Fibroblast of the aortic adventitia (primary cell): ENCODE measurements at regions not wholly inside any gene's neighbourhood (a gene's known extent, or its start where the extent isn't known, plus 50 kb on each side); places are given as distances from the start of the nearest gene placed in this dataset.

Source experiments
- DNase-seq: peaks from one replicate; pipeline ENCODE4 v3.0.0-alpha.2; 2010; ENCODE audit warnings: low read depth
- H3K4me3 ChIP-seq: 2 replicates; pipeline ENCODE4 v1.5.1; 2011; ENCODE audit warnings: low read depth, mild to moderate bottlenecking, control low read depth, low read length, moderate library complexity
- TF ChIP-seq, protein P1 (sequence below): IDR thresholded peaks from 2 replicates; pipeline ENCODE4 v1.5.1; 2011; ENCODE audit warnings: mild to moderate bottlenecking, low read length, control low read depth, inconsistent platforms; ENCODE audit not compliant: insufficient read depth

DNA sequence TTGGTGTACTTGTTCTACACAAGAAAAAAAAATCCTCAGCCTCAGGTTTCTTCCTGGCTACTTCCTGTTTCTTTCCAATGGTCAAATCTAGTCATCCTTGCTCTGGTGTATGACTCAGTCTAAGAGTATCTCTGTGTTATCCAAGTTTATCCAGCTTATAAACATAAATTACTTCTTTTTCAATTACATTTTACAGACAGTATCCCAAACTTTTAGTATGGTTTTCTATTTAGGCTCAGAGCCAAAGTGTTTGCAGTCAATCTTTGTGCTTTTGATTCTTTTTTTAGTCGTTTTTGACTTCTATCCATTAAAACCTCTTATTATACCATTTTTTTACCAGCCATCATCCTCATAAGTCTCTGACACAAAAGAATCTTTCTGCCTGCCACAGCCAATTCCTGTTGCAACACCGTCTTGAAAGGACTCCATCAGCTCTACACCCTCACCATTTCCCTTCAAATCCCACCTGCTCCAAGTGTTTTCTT is 294.6 kb downstream of the PTEN start:
- peak; percentile 93 for DNase-seq
- TF ChIP-seq, protein P1, sequence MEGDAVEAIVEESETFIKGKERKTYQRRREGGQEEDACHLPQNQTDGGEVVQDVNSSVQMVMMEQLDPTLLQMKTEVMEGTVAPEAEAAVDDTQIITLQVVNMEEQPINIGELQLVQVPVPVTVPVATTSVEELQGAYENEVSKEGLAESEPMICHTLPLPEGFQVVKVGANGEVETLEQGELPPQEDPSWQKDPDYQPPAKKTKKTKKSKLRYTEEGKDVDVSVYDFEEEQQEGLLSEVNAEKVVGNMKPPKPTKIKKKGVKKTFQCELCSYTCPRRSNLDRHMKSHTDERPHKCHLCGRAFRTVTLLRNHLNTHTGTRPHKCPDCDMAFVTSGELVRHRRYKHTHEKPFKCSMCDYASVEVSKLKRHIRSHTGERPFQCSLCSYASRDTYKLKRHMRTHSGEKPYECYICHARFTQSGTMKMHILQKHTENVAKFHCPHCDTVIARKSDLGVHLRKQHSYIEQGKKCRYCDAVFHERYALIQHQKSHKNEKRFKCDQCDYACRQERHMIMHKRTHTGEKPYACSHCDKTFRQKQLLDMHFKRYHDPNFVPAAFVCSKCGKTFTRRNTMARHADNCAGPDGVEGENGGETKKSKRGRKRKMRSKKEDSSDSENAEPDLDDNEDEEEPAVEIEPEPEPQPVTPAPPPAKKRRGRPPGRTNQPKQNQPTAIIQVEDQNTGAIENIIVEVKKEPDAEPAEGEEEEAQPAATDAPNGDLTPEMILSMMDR = no peak
- H3K4me3 ChIP-seq = no peak overlapping the region

DNA sequence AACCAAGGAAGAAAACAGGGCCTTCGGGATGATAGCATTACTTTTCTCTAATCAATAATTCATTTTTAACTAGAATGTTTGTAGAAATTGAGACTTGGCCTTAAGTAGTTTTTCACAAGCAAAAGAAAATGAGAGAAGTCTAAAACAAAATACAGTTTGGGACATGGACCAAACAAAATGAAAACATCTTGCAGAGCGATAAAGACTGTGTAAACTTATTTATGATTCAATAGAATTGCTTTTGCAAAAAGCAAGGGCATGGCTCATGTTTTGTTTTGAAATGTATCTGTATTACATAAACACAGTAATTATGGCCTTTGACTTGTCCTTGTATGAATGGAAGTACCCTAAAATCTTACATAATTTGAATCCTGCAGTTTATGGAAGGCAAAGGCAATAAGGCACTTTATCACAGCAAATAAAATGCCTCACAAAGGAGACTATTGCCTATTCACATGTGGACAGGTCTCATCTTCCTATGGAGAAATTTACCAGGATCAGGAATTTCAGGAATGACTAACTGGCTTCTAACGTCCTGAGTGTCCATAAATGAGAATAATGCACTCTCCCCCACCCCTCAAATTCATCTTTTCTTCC is 295.2 kb downstream of the PTEN start:
- no peak overlapping the region for H3K4me3 ChIP-seq
- DNase-seq = no peak
- TF ChIP-seq, protein P1 = no peak

DNA sequence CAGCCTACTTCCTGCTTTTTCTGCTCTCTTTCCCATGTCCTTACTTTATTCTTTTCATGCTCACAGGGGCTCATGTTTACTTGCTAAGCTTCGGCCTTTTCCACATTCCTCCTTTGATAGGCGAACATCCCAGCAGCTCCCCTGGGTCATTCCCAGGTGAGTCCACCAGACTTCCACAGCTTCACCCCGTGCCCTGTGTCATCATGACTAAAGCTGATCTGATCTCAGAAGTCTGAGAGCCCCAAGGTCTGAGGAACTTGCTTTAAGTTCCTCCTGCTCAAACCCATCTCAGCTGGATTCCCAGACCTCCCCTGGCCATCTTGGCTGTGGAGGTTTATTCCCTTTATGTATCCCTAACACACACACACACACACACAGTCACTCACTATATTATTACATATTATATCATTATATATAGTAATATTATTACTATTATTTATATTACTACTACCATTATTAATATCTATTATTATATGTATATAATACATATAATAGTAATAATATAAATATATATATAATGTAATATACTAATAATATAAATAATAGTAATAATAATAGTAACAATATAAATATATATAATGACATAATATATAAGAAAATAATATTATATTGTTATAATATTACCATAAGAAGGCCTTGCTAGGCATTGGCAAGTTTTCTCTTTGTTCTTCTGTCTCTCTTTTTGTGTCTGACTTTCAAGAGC is 295.9 kb downstream of the PTEN start:
- no peak for DNase-seq
- no peak overlapping the region for H3K4me3 ChIP-seq
- TF ChIP-seq, protein P1 = no peak

DNA sequence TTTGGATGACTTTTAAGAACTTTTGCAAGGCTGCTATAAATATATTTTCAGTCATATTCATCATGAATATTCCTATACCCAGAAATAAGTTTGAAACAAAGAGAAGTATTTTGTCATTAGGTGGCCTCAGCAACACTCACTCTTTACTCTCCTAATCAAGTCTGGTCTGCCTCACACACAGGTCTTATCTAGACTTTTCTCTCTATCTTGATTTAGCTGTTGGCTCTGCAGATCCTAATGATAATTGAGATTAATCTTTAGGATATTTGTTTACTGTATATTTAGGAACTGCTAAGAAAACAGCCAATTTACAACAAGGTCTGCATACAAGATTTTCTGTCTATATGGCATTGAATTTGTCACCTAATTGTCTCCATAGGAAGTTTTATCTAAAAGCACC is 297.6 kb downstream of the PTEN start:
- no peak for DNase-seq
- no peak overlapping the region for H3K4me3 ChIP-seq
- TF ChIP-seq, protein P1 = no peak

DNA sequence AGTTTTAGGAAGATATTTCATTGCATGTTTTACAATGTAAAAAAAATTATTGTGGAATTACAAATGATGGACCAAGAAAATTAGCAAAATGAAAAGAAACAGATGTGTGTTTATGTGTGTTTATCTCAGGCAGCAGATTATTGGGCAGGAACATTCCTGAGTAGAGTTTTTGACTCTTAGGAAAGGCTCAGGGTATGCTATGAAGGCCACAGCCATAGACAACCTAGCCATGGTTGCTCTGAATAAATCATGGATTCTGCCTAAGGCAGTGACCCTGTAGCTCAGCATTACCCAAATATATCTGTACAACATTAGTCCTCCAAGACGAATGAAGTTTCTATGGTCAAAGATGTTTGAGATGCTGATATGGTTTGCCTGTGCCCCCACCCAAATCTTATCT is 298.3 kb downstream of the PTEN start:
- DNase-seq = no peak
- TF ChIP-seq, protein P1 = no peak
- H3K4me3 ChIP-seq = no peak overlapping the region

DNA sequence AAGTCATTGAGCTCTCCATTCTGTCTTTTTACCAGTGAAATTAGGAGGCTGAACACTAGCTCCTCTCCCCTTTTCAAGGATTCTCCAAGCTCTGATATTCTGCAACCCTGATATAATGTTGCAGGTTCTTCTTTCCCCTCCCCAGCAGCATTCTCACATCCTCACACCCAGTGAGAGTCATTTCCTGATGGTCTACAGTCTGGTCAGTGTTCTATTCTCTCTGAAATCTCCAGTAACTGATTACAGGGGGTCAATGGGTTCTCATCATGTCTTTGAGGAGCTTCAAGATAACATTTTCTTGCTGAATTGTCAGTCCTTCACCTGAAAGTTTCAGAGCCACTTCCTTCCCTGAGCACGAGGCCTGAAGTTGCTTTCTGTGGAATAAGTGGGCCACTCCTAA is 299.4 kb downstream of the PTEN start:
- TF ChIP-seq, protein P1 = no peak
- no peak for DNase-seq

More for the DNA sequence above, 299.4 kb downstream of the PTEN start:
- no peak overlapping the region for H3K4me3 ChIP-seq
